ENCODE measurements at regions not wholly inside any gene's neighbourhood (a gene's known extent, or its start where the extent isn't known, plus 50 kb on each side); places are given as distances from the start of the nearest gene placed in this dataset.
A peak's percentile ranks its signal among the peaks of the same experiment; 100 is the strongest.

DNA sequence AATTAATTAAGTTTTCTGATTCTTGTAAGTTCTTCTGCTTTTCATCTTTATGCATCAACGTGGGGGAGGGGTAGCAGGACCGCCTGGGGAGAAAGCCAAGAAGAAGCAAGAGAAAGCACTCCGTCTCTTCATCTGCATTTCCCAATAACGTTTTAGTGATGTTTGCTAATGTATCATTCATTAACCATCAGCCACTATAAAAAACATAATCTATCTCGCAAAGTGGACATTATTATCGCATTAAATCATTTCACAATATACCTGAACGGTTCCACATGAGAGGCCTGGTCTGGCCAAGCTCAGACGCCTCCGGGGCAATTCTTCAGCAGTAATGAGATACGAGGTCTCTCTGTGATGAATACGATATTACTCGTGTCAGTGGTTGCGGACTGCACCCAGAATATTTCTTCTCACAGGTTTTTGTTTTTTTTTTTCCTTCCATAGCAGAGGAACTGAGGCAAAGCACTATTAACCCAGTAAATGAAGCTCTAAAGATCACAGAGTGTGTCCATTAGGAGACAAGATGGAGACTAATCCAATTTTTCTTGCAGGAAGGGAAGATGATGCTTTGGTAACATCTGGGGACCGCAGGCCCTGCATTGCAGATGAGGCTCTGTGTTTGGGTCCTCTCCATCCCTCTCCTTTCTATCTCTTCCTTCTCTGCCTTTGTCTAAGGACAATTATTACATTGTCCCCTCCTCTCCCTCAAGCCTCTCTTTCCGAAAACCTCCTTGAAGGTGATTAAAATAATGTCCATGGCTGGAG, 156.1 kb downstream of the SLC35B3 start:
- peaks cover 0 to 11% of the 10 kb centered on the region in 2 experiments for H3K9me3 ChIP-seq (ENCODE audit: control insufficient read depth in 1 of 2, insufficient read depth in 1 of 2, low read length in 2 of 2)
- TF ChIP-seq, protein P1, sequence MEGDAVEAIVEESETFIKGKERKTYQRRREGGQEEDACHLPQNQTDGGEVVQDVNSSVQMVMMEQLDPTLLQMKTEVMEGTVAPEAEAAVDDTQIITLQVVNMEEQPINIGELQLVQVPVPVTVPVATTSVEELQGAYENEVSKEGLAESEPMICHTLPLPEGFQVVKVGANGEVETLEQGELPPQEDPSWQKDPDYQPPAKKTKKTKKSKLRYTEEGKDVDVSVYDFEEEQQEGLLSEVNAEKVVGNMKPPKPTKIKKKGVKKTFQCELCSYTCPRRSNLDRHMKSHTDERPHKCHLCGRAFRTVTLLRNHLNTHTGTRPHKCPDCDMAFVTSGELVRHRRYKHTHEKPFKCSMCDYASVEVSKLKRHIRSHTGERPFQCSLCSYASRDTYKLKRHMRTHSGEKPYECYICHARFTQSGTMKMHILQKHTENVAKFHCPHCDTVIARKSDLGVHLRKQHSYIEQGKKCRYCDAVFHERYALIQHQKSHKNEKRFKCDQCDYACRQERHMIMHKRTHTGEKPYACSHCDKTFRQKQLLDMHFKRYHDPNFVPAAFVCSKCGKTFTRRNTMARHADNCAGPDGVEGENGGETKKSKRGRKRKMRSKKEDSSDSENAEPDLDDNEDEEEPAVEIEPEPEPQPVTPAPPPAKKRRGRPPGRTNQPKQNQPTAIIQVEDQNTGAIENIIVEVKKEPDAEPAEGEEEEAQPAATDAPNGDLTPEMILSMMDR (IDR thresholded peaks at IDR 0.05): no peak
- no peaks in the 10 kb centered on the region for H3K4me1 ChIP-seq (ENCODE audit: insufficient read depth, low read length)
- H3K27me3 ChIP-seq (ENCODE audit: control insufficient read depth in 1 of 2, insufficient read depth in 2 of 2, low read length in 2 of 2): no peaks in the 10 kb centered on the region
- Mint-ChIP-seq H3K27ac (no peak overlapping the region), H3K36me3 (ENCODE audit: low read depth) (no peaks in the 10 kb centered on the region), H3K27me3 (peaks cover 7% of the 10 kb centered on the region), H3K4me3 (no peak overlapping the region), H3K4me1 (ENCODE audit: low read depth) (no peaks in the 10 kb centered on the region), H3K9me3 (peaks cover 2% of the 10 kb centered on the region)
- H3K4me3 ChIP-seq (ENCODE audit: low read length): no peak overlapping the region
- ATAC-seq (ENCODE audit: poor library complexity) (no peak), DNase-seq (no peak)
- ChIA-PET POLR2A (no interaction called here), CTCF (no interaction called here)
- H3K36me3 ChIP-seq (ENCODE audit: insufficient read depth, low read length): no peaks in the 10 kb centered on the region
- intact Hi-C loops (cut with DNase I, micrococcal nuclease): no loop called here
- H3K27ac ChIP-seq (ENCODE audit: low read depth in 1 of 2, low read length in 2 of 2): no peak overlapping the region

DNA sequence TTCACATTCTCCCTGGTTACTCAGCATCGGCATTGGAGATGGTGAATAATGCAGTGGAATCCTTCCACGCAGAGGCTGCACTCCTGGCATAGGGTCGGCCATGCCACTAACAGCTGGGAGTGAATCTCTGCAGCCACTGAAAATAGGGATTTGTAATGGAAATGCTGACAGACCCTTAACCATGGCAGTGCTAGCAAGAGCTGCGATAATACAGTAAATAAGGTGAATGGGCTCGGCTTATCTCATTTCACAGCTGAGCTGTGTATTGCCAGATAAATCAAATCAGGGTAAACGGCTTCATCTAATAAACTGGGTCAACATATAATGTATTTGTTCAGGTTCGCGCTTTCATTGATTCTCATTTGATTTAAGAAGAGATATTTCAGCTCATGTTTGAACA, 156.8 kb downstream of the SLC35B3 start:
- Histone ChIP-seq H3K4me1 (ENCODE audit: insufficient read depth, low read length) (no peaks in the 10 kb centered on the region), H3K4me3 (ENCODE audit: low read length) (no peak overlapping the region), H3K27ac (ENCODE audit: low read depth in 1 of 2, low read length in 2 of 2) (no peak overlapping the region), H3K36me3 (ENCODE audit: insufficient read depth, low read length) (no peaks in the 10 kb centered on the region), H3K9me3 (ENCODE audit: control insufficient read depth in 1 of 2, insufficient read depth in 1 of 2, low read length in 2 of 2) (peaks cover 0 to 11% of the 10 kb centered on the region in 2 experiments), H3K27me3 (ENCODE audit: control insufficient read depth in 1 of 2, insufficient read depth in 2 of 2, low read length in 2 of 2) (no peaks in the 10 kb centered on the region)
- ATAC-seq (ENCODE audit: poor library complexity): no peak
- ChIA-PET CTCF (no interaction called here), POLR2A (no interaction called here)
- DNase-seq: no peak
- Mint-ChIP-seq H3K27me3 (peaks cover 7% of the 10 kb centered on the region), H3K27ac (no peak overlapping the region), H3K9me3 (peaks cover 2% of the 10 kb centered on the region), H3K4me3 (no peak overlapping the region), H3K36me3 (ENCODE audit: low read depth) (no peaks in the 10 kb centered on the region), H3K4me1 (ENCODE audit: low read depth) (no peaks in the 10 kb centered on the region)
- TF ChIP-seq, protein P1 (IDR thresholded peaks at IDR 0.05): no peak
- intact Hi-C loops (cut with DNase I, micrococcal nuclease): no loop called here

DNA sequence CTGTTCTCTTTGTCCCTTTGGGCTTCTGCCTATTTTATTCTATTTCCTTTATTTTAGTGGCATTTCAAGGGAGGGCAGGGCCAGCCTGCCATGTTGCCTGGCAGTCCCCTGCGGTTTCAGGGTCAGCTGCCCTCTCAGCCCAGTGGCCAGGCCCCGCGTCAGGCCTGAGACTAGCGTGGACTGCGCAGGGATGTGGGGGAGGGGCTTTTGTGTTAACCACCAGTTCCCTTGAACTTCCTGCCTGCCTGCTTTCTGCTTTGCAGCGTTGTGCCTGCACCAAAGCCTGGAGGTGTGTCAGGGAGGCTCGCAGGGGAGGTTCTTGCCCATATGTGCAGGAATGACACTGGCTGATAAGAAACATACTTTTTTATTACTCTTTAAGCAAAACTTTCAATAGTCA, 157.6 kb downstream of the SLC35B3 start:
- CTCF ChIA-PET: no interaction called here
- no peak overlapping the region for H3K4me3 Mint-ChIP-seq
- no peak for ATAC-seq (ENCODE audit: poor library complexity)
- Histone ChIP-seq H3K27ac (ENCODE audit: low read depth in 1 of 2, low read length in 2 of 2) (no peak overlapping the region), H3K4me3 (ENCODE audit: low read length) (no peak overlapping the region), H3K27me3 (ENCODE audit: control insufficient read depth in 1 of 2, insufficient read depth in 2 of 2, low read length in 2 of 2) (no peaks in the 10 kb centered on the region), H3K4me1 (ENCODE audit: insufficient read depth, low read length) (no peaks in the 10 kb centered on the region), H3K9me3 (ENCODE audit: control insufficient read depth in 1 of 2, insufficient read depth in 1 of 2, low read length in 2 of 2) (peaks cover 0 to 11% of the 10 kb centered on the region in 2 experiments), H3K36me3 (ENCODE audit: insufficient read depth, low read length) (no peaks in the 10 kb centered on the region)
- TF ChIP-seq, protein P1 (IDR thresholded peaks at IDR 0.05): no peak
- DNase-seq: peak in 3 of 14 experiments; percentile 0 to 14 (median 5)
- no peak overlapping the region for H3K27ac Mint-ChIP-seq
- POLR2A ChIA-PET: no interaction called here
- H3K9me3 Mint-ChIP-seq: peaks cover 2% of the 10 kb centered on the region
- no peaks in the 10 kb centered on the region for H3K4me1 Mint-ChIP-seq (ENCODE audit: low read depth)
- intact Hi-C loops (cut with DNase I, micrococcal nuclease): no loop called here
- no peaks in the 10 kb centered on the region for H3K36me3 Mint-ChIP-seq (ENCODE audit: low read depth)
- peaks cover 7% of the 10 kb centered on the region for H3K27me3 Mint-ChIP-seq

Data from CD4-positive, alpha-beta T cell (primary cell).